GM19452 (cell line): ENCODE measurements at regions not wholly inside any gene's neighbourhood (a gene's known extent, or its start where the extent isn't known, plus 50 kb on each side); places are given as distances from the start of the nearest gene placed in this dataset.
A peak's percentile ranks its signal among the peaks of the same experiment; 100 is the strongest.
"Not testable (repeated sequence)": the region's sequence is repeated elsewhere in the genome, so short reads cannot be mapped to it uniquely, and the experiment has no call there.

Source experiments
- ATAC-seq: cut with Tn5 transposase; IDR thresholded peaks from one replicate; pipeline ENCODE4 v1.9.1; 2021; ENCODE audit not compliant: unreplicated experiment

- no peak for ATAC-seq
These were observed 81.2 kb upstream of the ITGB1 start for GRCh38 chr10:33039181-33039580.

- no peak for ATAC-seq
These were observed 80.6 kb upstream of the ITGB1 start for GRCh38 chr10:33038672-33039071.

GRCh38 chr10:33037726-33038125, 79.7 kb upstream of the ITGB1 start:
- ATAC-seq: no peak

- ATAC-seq: no peak
These were observed 78.6 kb upstream of the ITGB1 start for GRCh38 chr10:33036670-33037069.

- no peak for ATAC-seq
These were observed 77.4 kb upstream of the ITGB1 start for GRCh38 chr10:33035411-33035810.

- no peak for ATAC-seq
These were observed 76.9 kb upstream of the ITGB1 start for GRCh38 chr10:33034931-33035330.

GRCh38 chr10:33032654-33033151, 74.7 kb upstream of the ITGB1 start:
- no peak for ATAC-seq

- no peak for ATAC-seq
These were observed 74.0 kb upstream of the ITGB1 start for GRCh38 chr10:33031815-33032653.

- ATAC-seq: no peak
These were observed 73.1 kb upstream of the ITGB1 start for GRCh38 chr10:33031171-33031570.

GRCh38 chr10:33028515-33028914, 70.5 kb upstream of the ITGB1 start:
- not testable (repeated sequence) for ATAC-seq

- no peak for ATAC-seq
These were observed 69.1 kb upstream of the ITGB1 start for GRCh38 chr10:33027088-33027487.

GRCh38 chr10:33026422-33026821, 68.4 kb upstream of the ITGB1 start:
- no peak for ATAC-seq

- no peak for ATAC-seq
These were observed 67.9 kb upstream of the ITGB1 start for GRCh38 chr10:33025910-33026309.

- peak; percentile 97 for ATAC-seq
These were observed 67.0 kb upstream of the ITGB1 start for GRCh38 chr10:33025039-33025438.

- ATAC-seq: no peak
These were observed 64.7 kb upstream of the ITGB1 start for GRCh38 chr10:33022691-33023090.

- ATAC-seq: no peak
These were observed 64.1 kb upstream of the ITGB1 start for GRCh38 chr10:33022090-33022489.

- no peak for ATAC-seq
These were observed 59.0 kb upstream of the ITGB1 start for GRCh38 chr10:33016988-33017387.

- ATAC-seq: peak; percentile 84
These were observed 57.9 kb upstream of the ITGB1 start for GRCh38 chr10:33015761-33016547.

GRCh38 chr10:33013331-33013730, 55.3 kb upstream of the ITGB1 start:
- not testable (repeated sequence) for ATAC-seq

GRCh38 chr10:33012306-33012705, 54.3 kb upstream of the ITGB1 start:
- ATAC-seq: no peak

GRCh38 chr10:33010132-33011037, 52.4 kb upstream of the ITGB1 start:
- no peak for ATAC-seq
